ENCODE measurements at regions not wholly inside any gene's neighbourhood (a gene's known extent, or its start where the extent isn't known, plus 50 kb on each side); places are given as distances from the start of the nearest gene placed in this dataset.
A peak's percentile ranks its signal among the peaks of the same experiment; 100 is the strongest.

DNA sequence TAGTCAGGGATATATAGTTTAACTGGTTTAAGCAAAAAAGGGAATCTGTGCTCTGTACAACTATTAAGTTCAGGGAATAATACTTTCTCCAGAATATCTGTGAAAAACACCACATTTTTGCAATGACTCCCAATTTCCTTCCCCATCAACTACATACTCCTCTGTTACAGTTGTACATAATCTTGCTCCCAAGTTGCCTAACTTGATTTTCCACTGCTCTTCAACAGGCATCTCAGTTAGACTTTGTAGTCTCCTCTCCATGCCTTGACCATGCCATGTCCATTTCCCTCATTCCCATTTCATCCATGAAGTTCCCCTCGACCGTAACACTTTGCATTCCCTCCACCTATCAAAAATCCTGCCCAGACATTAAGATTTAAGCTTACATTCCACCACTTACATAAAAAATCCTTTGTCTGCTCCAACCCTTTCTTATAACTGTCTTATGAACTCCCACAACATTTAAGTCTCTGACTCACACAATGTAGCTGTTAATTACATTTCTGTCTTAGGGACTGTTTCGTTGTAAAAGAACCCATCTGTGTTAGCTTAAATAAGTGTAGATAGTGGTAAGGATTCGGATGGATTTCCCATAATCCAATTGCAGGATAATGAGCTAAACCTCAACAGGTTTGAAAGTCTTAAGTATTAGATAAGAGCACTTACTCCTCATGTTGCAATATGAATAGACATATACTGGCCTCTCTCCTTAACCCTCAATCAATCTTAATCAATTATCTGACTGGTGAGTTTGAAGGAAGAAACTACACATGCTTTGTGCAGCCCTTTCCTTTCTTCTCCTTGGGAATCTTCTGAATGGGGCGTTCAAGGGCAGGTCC, 156.5 kb downstream of the PAWR start:
- DNase-seq: no peak

DNA sequence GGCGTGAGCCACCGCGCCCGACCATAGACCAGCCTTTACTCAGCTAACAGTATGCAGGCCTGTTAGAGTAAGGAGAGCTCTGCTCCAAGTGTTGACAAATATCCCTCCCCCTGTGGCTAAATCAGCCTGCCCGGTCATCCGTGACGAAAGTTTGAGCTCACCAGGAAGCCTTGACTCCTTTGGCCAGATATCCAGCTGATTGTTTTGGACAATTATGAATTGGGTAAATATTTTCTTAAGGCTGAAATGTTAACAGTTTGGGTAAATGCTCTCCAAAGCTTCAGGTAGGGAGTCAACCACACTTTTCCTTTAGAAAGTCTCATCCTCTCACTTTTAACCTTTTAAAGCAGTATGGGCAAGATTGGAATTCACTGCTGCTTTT, 157.9 kb downstream of the PAWR start:
- DNase-seq: no peak

DNA sequence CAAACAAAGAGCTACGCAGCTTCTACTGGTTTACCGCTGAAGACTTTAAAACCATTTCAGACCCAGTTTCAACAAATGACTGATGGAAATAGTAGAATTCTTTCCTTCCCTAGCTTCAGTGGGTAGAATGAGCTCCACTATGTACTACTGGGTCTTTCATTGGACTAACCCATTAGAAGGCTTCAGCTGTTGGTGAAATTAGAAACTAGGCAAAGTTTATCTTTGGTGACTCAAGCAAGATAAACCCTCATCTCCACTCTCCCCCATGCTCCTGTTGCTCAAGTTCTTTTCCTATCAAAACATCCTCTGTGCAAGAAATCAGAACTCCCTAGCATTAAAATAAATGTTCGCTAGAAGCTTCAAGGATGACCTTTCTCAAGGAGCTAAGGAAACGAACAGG, 159.2 kb downstream of the PAWR start:
- DNase-seq: no peak

DNA sequence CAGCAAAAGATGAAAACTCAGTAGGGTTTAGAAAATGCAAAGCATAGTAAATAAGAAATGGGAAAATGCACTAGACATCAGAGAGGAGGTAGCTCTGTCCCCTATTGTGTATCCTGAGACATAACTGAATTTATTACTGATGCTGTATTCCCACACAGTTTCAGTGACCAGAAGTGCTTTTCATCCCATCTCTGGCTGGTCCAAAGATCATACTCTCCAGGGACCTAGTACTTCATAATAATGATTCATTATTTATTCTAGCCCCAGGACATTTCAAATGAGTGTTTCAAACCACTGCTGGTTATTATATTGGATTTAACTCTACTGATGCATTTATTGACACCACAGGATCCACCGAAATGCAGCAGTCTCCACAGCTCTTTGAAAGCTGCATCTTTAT, 163.3 kb downstream of the PAWR start:
- DNase-seq: no peak

DNA sequence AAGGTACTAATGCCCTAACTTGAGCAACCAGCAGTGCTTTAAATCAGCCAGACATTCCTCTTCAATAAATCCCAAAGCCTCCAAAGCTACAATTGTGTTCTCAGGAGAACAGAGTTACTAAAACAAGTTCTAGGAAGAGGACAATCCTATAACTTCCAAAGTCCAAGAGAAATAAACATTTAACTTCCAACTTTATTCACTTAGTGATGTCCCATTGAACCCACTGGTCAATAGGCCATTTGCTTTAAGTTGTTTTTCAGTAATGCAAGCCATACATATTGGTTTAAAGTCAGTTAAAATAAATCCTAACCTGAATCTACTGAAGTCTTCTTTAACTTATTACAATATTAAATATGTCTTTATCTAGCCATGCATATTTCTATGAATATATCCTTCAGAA, 165.4 kb downstream of the PAWR start:
- no peak for DNase-seq

DNA sequence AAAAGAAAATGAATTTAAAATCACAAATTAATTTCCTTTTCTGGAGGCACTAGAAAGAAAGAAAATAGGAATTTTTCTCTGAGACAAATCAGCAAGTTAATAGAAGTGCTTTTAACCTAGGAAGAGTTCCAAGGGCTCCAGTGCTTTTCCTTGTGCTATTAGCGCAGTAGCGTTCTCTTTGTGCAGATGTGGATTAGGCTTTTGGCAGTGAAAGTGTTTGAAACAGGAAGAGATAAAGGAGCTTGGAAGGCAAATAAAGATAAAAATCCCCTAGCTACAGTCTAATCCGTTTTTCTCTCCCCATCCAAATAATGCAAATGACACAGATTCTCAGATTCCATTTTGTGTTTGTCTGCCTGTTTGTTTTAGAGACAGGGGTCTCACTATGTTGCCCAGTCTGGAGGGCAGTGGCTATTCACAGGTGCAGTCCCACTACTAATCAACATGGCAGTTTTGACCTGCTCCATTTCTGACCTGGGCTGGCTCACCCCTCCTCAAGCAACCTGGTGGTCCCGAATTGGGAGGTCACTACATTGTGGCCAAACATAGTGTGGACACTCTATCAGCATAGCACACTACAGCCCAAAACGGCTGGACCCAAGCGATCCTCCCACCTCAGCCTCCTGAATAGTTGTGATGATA, 166.1 kb downstream of the PAWR start:
- no peak for DNase-seq

DNA sequence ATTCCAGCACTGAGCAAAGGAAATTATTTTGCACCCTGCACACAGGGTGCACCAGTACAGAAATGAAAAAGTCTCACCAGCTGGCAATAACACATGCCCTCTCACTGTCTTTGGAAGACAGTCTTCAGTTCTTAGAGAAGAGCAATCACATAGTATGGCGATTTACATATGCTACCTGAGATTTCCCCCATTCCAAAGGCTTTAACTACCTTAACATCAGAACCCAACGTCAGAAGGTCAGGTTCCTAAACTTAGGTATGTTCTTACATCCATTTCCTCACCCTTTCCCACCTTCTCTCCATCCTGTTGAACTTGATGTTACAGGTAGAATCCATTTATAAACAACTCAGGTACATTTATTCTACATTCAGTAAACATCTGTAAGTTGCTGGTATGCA, 167.8 kb downstream of the PAWR start:
- DNase-seq: no peak

DNA sequence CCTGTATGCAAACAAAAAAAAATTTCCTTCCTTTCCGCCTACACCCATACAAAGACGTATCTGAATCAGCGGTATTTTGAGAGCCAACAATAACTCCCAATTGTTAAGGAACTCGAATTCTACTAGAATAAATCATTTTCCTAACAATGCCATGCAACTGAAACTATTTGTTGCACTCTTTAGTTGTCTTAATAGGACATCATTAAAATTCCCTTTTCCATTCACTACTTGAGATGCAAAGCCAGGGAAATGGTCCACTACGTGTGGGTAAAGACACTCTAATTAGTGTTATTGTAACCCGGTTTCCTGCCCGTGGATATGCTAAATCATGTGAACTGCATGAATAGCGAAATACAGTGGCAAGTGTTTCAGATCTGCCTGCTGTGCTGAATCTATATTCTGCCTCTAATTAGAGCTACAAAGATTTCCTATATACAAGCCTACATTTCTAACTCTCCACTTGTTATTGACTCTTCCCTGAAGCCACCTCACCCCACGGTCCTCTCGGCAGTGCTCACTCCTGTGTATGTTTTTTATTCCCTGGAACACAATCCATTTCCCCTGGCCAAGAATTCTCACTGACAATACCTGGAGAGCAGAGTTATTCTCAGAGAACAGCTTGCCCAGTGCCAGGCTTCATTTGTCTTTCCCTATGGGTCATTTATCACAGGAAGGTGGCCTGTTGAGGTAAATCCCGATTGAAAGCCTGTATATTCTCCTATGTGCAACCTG, 168.3 kb downstream of the PAWR start:
- no peak for DNase-seq

DNA sequence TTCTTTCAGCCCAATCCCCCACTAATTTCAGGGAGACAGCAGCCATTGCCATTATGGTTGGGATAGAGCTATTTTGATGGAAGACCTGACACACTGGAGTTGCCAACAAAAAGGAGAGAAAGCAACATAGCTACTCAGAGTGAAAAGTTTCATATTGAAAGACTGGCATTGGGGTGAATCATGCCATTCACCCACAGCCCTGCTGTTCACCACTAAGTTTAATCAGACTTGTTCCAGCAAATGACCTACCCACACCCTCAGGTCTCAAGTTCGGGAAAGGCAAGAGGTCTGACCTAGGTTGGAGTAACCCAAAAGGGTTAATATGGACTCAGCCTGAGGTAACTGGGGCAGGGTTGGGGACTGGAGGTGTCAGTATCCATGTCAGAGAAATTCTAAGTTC, 169.2 kb downstream of the PAWR start:
- DNase-seq: no peak

DNA sequence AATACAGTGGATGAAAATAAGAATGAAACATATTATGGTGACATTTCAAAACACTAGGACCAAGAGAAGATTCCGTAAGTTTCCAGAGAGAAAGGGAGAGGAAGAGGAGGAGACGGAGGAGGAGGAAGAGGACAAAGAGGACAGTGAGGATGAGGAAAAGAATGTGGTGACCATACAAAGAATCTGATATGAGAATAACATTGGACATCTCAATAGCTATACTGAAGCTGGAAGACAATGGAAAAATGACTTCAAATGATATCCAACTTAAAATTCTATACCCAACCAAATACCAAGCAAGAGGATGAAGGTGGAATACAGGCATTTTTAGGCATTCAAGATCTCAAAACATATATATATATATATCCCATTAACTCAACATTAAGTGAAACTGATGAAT, 173.4 kb downstream of the PAWR start:
- no peak for DNase-seq

DNA sequence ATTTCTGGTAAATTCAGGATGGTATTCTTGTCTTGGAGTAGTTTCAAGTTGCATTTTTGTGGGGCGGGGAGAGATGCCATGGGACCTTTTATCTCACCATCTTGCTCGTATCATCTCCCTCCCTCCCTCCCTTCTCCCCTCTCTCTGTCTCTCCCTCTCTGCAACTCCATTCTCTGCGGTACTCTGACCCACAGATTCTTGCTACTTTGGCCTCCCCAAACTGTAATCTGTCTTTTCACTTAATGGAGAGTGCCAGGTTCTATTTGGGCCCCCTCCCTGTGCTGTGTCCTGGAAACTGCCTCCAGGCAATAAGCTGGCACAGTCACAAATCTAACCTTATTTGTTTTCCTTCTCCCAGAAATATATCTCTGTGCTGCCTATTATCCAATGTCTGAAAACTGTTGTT, 175.2 kb downstream of the PAWR start:
- DNase-seq: no peak

DNA sequence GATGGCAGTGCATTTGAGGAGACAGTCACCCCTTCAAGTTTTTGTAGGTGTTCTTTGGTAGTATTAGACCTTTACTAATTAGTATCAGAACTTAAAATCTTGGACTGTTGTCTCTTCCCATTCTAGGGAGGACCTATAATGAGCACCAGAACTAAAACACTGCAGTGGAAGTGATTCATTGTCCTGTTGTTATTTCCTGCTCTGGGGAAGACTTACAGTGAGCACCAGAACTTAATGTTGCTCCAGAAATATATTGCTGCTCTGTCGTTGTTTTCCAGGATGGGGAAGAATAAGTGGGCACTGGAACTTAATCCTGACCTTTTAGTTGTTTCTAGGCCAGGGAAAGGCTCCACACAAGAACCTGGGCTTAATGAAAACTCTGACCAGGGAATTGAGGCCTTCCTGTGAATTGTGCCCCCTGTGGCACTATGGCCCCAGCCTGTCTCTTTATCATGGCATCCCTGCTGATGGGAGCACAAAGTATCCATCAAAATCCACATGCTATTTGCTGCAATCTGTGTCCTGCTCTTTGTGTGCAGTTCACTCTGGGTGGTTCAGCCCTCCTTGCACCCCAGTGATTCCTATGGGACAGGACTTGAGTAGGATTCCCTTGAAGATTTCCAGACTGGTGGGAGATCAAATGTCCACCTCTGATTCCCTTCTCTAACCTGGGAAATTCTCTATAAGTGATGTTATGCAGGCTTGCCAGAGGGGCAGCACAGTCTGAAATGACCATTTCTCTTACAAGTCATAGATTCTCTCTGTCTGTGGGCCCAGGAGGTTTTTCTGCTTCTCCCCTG, 175.8 kb downstream of the PAWR start:
- DNase-seq: no peak

DNA sequence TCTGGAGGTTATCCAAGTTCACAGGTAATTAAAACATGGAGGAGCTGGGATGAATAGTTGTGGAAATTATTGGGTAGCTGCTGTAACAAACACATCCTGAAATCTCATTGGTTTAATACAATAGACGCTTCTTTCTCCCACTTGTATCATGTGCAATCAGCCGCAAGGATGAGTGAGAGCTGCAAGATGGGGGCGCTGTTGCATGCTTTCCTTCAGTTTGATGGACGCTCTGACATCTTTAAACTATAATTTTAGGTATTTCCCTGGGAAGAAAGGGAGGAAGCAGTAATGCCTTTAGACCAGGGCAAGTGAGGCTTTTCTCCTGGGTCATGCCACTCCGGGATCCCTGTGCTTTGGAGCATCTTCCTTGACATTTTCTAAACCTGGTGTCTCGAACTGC, 178.7 kb downstream of the PAWR start:
- peak; percentile 59 for DNase-seq

DNA sequence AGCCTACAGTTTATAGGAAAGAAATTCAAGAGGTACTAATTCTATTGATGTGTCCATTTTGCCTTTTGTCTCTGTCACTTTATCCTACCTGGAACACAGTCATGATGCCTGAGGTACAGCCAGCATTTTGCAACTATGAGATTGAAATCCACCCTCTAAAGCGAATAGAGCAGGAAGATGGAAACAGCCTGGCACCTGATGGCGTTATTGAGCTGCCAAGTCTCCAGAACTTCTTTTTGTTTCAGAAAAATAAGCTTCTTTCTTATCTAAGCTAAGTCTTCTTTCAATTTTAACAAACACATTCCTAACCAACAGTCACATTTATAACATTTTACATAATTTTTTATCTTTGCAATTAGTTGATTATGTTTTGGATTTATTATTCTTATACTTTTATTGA, 182.1 kb downstream of the PAWR start:
- no peak for DNase-seq

Measured in islet precursor cell (in vitro differentiated cells).